ENCODE measurements at regions not wholly inside any gene's neighbourhood (a gene's known extent, or its start where the extent isn't known, plus 50 kb on each side); places are given as distances from the start of the nearest gene placed in this dataset.
"Not testable (repeated sequence)": the region's sequence is repeated elsewhere in the genome, so short reads cannot be mapped to it uniquely, and the experiment has no call there.

DNA sequence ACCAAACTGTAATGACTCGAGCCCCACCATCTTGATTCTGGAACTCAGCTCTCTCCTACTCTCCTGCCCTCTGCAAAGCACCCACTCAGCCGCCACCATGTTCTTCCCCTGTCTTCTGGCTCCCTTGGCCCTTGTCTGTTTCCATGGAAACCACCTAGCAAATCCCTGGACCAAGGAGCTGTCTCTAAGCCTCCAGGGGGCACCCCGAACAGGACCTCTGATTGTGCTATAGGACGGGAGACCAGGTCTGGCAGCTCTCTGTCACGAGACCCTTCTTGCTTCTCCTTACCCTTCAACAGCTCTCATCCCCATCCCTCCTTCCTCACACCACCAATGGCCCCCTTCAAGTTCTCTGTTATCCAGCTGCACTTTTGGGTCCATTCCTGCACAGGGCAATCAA, 277.7 kb upstream of the ZNF507 start:
- H3K27ac ChIP-seq: no peak overlapping the region
- TF ChIP-seq, protein P1, sequence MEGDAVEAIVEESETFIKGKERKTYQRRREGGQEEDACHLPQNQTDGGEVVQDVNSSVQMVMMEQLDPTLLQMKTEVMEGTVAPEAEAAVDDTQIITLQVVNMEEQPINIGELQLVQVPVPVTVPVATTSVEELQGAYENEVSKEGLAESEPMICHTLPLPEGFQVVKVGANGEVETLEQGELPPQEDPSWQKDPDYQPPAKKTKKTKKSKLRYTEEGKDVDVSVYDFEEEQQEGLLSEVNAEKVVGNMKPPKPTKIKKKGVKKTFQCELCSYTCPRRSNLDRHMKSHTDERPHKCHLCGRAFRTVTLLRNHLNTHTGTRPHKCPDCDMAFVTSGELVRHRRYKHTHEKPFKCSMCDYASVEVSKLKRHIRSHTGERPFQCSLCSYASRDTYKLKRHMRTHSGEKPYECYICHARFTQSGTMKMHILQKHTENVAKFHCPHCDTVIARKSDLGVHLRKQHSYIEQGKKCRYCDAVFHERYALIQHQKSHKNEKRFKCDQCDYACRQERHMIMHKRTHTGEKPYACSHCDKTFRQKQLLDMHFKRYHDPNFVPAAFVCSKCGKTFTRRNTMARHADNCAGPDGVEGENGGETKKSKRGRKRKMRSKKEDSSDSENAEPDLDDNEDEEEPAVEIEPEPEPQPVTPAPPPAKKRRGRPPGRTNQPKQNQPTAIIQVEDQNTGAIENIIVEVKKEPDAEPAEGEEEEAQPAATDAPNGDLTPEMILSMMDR (conservative IDR thresholded peaks at IDR 0.05): no peak
- TF ChIP-seq ZFX (IDR thresholded peaks at IDR 0.05): no peak

DNA sequence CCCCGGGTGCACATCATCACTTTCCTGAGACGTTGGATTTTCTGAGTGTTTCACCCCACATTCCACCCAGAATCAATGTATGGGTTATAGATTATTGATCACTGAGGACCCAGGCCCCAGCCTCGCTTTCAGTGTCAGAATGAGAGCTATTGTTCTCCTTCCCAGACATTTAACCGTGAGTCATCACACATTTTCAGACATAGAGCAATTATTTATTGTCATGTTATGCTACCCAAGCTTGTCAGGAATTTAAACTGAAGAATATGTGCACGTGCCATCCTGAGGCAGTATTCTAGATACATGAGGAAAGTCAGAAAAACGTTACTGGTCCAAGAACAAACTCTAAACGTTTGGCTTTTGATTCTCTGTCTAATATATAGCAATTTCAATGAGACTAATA, 276.6 kb upstream of the ZNF507 start:
- no peak overlapping the region for H3K27ac ChIP-seq
- TF ChIP-seq, protein P1 (conservative IDR thresholded peaks at IDR 0.05): no peak
- no peak for TF ChIP-seq ZFX (IDR thresholded peaks at IDR 0.05)

DNA sequence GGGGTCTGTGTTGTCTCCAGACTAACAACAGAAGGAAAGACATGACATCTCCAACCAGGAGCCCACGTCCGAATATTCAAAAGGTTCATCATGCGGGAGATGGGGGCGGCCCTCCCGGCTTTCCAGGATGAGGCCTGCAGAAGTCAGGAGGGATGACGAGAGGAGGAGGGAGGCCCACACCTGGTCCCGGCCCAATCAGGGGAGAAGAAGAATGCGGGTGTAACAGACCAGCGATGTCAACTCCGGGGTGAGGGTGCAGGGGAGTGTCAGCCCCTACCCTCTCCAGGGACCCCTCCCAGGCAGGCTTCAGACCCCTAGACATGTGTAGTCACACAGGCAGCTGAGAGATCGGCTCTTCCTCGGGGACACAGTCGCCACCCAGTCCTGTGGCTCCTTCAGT, 275.3 kb upstream of the ZNF507 start:
- no peak overlapping the region for H3K27ac ChIP-seq
- TF ChIP-seq ZFX (IDR thresholded peaks at IDR 0.05): no peak
- TF ChIP-seq, protein P1 (conservative IDR thresholded peaks at IDR 0.05): no peak

DNA sequence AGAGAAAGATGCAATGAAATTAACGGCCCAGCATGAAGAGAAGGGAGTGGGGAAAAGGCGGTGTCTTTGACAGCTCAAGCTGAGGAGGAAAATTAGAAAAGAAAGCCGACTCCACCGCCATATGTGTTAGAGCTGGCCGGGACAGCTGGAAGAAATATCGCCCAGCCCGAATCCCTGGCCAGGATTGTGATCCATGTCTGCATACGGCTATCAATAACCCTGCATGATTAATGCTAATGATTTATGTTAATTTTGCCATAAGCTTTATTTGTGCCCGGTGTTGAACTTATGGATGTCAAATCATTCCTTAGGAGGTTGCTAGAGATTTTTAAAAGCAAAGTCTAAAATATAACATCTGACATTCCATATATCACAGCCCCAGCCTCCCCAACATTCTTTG, 263.4 kb upstream of the ZNF507 start:
- TF ChIP-seq ZFX (IDR thresholded peaks at IDR 0.05): no peak
- TF ChIP-seq, protein P1 (conservative IDR thresholded peaks at IDR 0.05): no peak
- H3K27ac ChIP-seq: no peak overlapping the region

DNA sequence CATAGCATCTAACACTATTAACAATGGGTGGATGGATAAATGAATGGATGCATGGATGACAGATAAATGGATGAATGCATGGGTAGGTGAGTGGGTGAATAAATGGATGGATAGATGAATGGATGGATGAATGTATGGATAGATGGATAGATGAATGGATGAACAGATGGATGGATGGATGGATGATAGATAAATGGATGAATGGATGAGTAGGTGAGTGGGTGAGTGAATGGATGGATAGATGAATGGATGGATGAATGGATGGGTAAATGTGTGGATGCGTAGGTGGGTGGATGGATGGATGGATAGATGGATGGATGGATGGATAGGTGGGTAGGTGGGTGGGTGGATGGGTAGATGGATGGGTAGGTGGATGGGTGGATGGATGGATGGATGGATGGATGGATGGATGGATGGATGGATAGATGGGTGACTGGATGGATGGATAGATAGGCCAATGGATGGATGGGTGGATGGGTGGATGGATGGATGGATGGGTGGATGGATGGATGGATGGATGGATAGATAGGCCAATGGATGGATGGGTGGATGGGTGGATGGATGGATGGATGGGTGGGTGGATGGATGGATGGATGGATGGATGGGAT, 260.6 kb upstream of the ZNF507 start:
- H3K27ac ChIP-seq: not testable (repeated sequence)

DNA sequence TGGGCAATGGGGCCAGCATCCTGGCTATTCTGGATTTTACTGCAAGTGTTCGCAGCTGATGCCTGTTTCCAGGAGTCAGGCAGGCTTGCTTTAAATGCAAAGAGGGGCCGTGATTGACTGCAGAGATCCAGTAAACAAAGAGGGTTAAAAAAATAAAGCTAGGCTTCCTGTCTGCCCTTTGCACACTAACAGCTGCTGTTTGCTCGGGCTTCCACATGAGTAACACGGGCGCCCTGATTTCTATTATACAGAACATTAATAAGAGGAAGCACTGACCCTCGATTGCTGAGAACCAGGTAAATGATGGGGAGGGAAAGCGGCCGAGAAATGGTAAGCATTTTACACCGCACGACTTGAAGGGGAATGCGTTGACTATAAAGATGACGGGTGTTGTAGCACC, 254.2 kb upstream of the ZNF507 start:
- H3K27ac ChIP-seq: no peak overlapping the region
- TF ChIP-seq ZFX (IDR thresholded peaks at IDR 0.05): no peak
- TF ChIP-seq, protein P1 (conservative IDR thresholded peaks at IDR 0.05): no peak

DNA sequence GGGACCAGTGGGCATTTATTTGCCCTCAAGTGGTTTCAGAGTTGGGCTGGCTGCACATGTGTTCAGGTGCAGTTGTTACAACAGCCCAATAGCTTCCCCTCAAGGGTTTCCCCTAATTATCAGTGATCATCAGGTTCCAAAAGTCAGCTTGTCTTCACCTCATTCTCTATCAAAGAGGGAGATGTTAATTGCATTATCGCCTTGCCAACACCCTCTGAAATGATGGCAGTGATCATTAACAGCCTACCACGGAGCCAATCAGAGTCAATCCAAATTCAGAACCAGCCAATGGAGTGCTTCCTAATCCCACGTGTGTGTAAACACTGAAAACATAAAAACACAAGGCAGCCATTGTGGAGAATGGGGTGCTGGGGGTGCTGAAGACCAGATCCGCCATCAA, 248.4 kb upstream of the ZNF507 start:
- TF ChIP-seq, protein P1 (conservative IDR thresholded peaks at IDR 0.05): no peak
- no peak for TF ChIP-seq ZFX (IDR thresholded peaks at IDR 0.05)
- no peak overlapping the region for H3K27ac ChIP-seq

DNA sequence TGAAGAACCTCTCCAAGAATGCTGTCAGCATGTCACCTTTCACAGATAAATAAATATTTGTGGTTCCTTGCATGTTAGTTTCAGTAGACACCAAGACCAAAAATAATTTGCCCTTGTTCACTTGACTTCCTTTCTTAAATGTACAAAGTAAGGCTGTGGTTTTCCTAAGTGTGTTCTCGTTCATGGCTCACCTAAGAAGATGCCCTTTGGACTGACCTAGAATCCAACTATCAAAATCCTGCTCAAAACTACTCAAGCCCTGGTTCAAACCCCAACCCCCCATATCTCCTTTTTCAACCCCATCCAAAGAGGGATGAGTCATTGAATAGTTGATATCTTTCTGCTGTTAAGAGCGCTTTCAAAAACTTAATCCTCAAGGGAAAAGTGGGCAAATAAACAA, 247.8 kb upstream of the ZNF507 start:
- H3K27ac ChIP-seq: no peak overlapping the region
- TF ChIP-seq, protein P1 (conservative IDR thresholded peaks at IDR 0.05): no peak
- TF ChIP-seq ZFX (IDR thresholded peaks at IDR 0.05): no peak

Measured in C4-2B (cell line).